Right atrium auricular region (tissue), 2 donors: ENCODE measurements at regions not wholly inside any gene's neighbourhood (a gene's known extent, or its start where the extent isn't known, plus 50 kb on each side); places are given as distances from the start of the nearest gene placed in this dataset.

Experiments used
- DNase-seq: peaks from one replicate; pipeline ENCODE4 v3.0.0-alpha.2; 2019; ENCODE audit warnings: low spot score
- H3K27ac ChIP-seq, 2 donors: fragments of 200-600 bp; sonication (generic); 1 replicate in 1 of 2; 2 replicates in 1 of 2; pipeline ENCODE4 v1.5.1; 2016 to 2019
- H3K27me3 ChIP-seq, 2 donors: fragments of 200-600 bp; sonication (generic); one replicate each; pipeline versions ENCODE4 v1.5.1 to v1.6.0; 2017 to 2019
- H3K36me3 ChIP-seq: fragments of 200-600 bp; sonication (generic); one replicate; pipeline ENCODE4 v1.5.1; 2016
- H3K4me1 ChIP-seq, 2 donors: fragments of 200-600 bp; sonication (generic); one replicate each; pipeline versions ENCODE4 v1.5.1 to v1.6.0; 2017 to 2019
- H3K4me3 ChIP-seq, 2 donors: fragments of 200-600 bp; sonication (generic); 1 replicate in 1 of 2; 2 replicates in 1 of 2; pipeline ENCODE4 v1.5.1; 2017 to 2019; ENCODE audit warnings: mild to moderate bottlenecking in 1 of 2, moderate library complexity in 1 of 2
- H3K9me3 ChIP-seq, 2 donors: fragments of 200-600 bp; sonication (generic); one replicate each; pipeline ENCODE4 v1.5.1; 2019
- TF ChIP-seq, protein P1 (sequence below), 2 donors: fragments of 200-600 bp; sonication (generic); IDR thresholded peaks; one replicate each; pipeline ENCODE4 v1.5.1; 2019; ENCODE audit warnings: antibody characterized with exemption in 2 of 2

DNA sequence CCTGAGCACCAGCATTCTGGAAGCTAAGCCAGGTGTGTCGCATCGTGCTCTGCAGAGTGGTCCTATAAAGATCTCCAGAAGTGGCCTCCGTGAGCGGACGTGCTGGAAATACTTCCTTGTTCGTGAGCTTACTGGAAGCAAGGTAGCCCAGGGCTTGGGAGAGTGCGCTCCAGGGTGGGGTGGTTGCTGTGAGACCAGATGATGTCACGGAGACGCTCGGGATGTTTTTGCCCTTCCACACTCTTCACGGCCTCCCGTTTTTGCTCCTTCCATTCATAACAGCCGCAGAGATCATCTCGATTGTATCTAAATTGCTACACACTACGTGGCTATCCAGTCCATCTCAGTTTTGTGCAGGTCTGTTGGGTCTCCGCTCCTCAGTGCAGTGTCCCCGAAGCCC, 373.4 kb downstream of the THBS2 start:
- no peak overlapping the region for H3K4me3 ChIP-seq
- H3K4me1 ChIP-seq: no peaks in the 10 kb centered on the region
- H3K9me3 ChIP-seq: no peaks in the 10 kb centered on the region
- no peaks in the 10 kb centered on the region for H3K27me3 ChIP-seq
- TF ChIP-seq, protein P1, sequence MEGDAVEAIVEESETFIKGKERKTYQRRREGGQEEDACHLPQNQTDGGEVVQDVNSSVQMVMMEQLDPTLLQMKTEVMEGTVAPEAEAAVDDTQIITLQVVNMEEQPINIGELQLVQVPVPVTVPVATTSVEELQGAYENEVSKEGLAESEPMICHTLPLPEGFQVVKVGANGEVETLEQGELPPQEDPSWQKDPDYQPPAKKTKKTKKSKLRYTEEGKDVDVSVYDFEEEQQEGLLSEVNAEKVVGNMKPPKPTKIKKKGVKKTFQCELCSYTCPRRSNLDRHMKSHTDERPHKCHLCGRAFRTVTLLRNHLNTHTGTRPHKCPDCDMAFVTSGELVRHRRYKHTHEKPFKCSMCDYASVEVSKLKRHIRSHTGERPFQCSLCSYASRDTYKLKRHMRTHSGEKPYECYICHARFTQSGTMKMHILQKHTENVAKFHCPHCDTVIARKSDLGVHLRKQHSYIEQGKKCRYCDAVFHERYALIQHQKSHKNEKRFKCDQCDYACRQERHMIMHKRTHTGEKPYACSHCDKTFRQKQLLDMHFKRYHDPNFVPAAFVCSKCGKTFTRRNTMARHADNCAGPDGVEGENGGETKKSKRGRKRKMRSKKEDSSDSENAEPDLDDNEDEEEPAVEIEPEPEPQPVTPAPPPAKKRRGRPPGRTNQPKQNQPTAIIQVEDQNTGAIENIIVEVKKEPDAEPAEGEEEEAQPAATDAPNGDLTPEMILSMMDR (IDR thresholded peaks at IDR 0.05): no peak
- DNase-seq: no peak
- no peaks in the 10 kb centered on the region for H3K36me3 ChIP-seq
- H3K27ac ChIP-seq: no peak overlapping the region

DNA sequence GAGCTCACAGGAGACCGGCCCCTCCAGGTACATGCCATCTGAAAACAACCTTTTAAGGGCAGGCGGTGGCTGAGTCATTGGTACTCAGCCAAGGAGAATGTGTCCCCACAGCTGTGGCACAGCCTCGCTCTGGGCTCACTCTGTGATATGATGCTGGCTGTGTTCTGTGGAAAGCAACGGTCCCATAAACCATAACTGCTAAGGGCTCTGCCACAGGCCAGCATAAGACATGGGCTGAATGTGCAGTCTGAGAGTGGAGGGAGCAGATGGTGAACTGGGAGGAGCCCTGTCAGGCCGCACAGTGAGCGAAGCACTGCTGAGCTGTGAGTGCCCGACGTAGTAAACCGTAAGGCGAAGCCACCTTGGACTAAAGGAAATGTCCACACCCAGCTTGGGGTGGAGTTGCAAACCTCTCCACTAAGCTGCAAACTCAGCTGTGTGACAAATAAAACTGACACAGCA, 375.8 kb downstream of the THBS2 start:
- H3K4me3 ChIP-seq: no peak overlapping the region

GRCh38 chr6:168876956-168877355, 376.7 kb downstream of the THBS2 start:
- Histone ChIP-seq H3K9me3 (no peaks in the 10 kb centered on the region), H3K4me3 (no peak overlapping the region), H3K27me3 (no peaks in the 10 kb centered on the region), H3K27ac (no peak overlapping the region), H3K4me1 (no peaks in the 10 kb centered on the region), H3K36me3 (no peaks in the 10 kb centered on the region)
- no peak for DNase-seq
- TF ChIP-seq, protein P1 (IDR thresholded peaks at IDR 0.05): no peak

More for the DNA sequence above, 375.8 kb downstream of the THBS2 start:
- no peaks in the 10 kb centered on the region for H3K27me3 ChIP-seq
- H3K27ac ChIP-seq: no peak overlapping the region
- no peaks in the 10 kb centered on the region for H3K9me3 ChIP-seq
- DNase-seq: no peak
- H3K4me1 ChIP-seq: no peaks in the 10 kb centered on the region
- no peaks in the 10 kb centered on the region for H3K36me3 ChIP-seq
- TF ChIP-seq, protein P1 (IDR thresholded peaks at IDR 0.05): no peak

- TF ChIP-seq, protein P1 (IDR thresholded peaks at IDR 0.05): no peak
- no peak overlapping the region for H3K4me3 ChIP-seq
- H3K9me3 ChIP-seq: no peaks in the 10 kb centered on the region
- DNase-seq: no peak
- no peaks in the 10 kb centered on the region for H3K36me3 ChIP-seq
- no peaks in the 10 kb centered on the region for H3K4me1 ChIP-seq
- H3K27me3 ChIP-seq: no peaks in the 10 kb centered on the region
- no peak overlapping the region for H3K27ac ChIP-seq
Observed at GRCh38 chr6:168875811-168876576, 377.7 kb downstream of the THBS2 start.

DNA sequence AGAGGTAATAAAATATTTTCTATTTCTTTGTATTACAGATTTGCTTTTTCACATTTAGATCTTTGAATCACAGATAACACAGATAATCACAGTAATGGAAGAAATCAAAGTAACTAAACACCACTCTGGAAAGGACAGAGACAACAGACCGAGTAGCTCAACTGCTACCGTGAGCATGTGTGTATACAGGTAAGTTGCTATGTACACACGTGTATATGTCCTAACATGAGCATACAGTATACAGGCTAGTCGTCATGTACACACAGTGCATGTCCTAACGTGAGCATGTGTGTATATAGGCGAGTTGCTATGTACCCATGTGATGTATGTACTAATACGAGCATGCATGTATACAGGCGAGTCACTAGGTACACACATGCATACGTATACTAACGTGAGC, 379.0 kb downstream of the THBS2 start:
- no peaks in the 10 kb centered on the region for H3K9me3 ChIP-seq
- H3K4me1 ChIP-seq: no peaks in the 10 kb centered on the region
- DNase-seq: no peak
- H3K27me3 ChIP-seq: no peaks in the 10 kb centered on the region
- no peak overlapping the region for H3K4me3 ChIP-seq
- TF ChIP-seq, protein P1 (IDR thresholded peaks at IDR 0.05): no peak
- H3K27ac ChIP-seq: no peak overlapping the region
- H3K36me3 ChIP-seq: no peaks in the 10 kb centered on the region
